ENCODE measurements at regions not wholly inside any gene's neighbourhood (a gene's known extent, or its start where the extent isn't known, plus 50 kb on each side); places are given as distances from the start of the nearest gene placed in this dataset.

- TF ChIP-seq, protein P1, sequence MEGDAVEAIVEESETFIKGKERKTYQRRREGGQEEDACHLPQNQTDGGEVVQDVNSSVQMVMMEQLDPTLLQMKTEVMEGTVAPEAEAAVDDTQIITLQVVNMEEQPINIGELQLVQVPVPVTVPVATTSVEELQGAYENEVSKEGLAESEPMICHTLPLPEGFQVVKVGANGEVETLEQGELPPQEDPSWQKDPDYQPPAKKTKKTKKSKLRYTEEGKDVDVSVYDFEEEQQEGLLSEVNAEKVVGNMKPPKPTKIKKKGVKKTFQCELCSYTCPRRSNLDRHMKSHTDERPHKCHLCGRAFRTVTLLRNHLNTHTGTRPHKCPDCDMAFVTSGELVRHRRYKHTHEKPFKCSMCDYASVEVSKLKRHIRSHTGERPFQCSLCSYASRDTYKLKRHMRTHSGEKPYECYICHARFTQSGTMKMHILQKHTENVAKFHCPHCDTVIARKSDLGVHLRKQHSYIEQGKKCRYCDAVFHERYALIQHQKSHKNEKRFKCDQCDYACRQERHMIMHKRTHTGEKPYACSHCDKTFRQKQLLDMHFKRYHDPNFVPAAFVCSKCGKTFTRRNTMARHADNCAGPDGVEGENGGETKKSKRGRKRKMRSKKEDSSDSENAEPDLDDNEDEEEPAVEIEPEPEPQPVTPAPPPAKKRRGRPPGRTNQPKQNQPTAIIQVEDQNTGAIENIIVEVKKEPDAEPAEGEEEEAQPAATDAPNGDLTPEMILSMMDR (IDR thresholded peaks at IDR 0.05; ENCODE audit: low read length), result no peak
- no peak for TF ChIP-seq EZH2 (IDR thresholded peaks at IDR 0.05; ENCODE audit: borderline replicate concordance, low read length)
Measured at GRCh38 chr6:143586557-143586956, 75.0 kb upstream of the FUCA2 start.
